ENCODE measurements at regions not wholly inside any gene's neighbourhood (a gene's known extent, or its start where the extent isn't known, plus 50 kb on each side); places are given as distances from the start of the nearest gene placed in this dataset.
A peak's percentile ranks its signal among the peaks of the same experiment; 100 is the strongest.

- Histone ChIP-seq H3K27ac (ENCODE audit: poor library complexity, severe bottlenecking) (no peak overlapping the region), H3K9me3 (ENCODE audit: severe bottlenecking) (no peaks in the 10 kb centered on the region), H3K4me1 (ENCODE audit: insufficient read depth, poor library complexity, severe bottlenecking) (no peaks in the 10 kb centered on the region), H3K4me3 (ENCODE audit: severe bottlenecking) (no peak overlapping the region), H3K36me3 (ENCODE audit: low read depth) (no peaks in the 10 kb centered on the region), H3K27me3 (ENCODE audit: insufficient read depth, poor library complexity, severe bottlenecking) (no peaks in the 10 kb centered on the region)
- DNase-seq (ENCODE audit: low spot score) (no peak), ATAC-seq (ENCODE audit: low read depth) (no peak)
- peak; percentile 50 for TF ChIP-seq CTCF (IDR thresholded peaks at IDR 0.05; ENCODE audit: poor library complexity, severe bottlenecking)
These were observed 85.6 kb downstream of the CD8B2 start for GRCh38 chr2:106572541-106573450.

GRCh38 chr2:106573773-106574172, 86.6 kb downstream of the CD8B2 start:
- Histone ChIP-seq H3K27me3 (ENCODE audit: insufficient read depth, poor library complexity, severe bottlenecking) (no peaks in the 10 kb centered on the region), H3K9me3 (ENCODE audit: severe bottlenecking) (no peaks in the 10 kb centered on the region)

GRCh38 chr2:106575955-106576354, 88.8 kb downstream of the CD8B2 start:
- TF ChIP-seq CTCF (IDR thresholded peaks at IDR 0.05; ENCODE audit: poor library complexity, severe bottlenecking): no peak
- no peaks in the 10 kb centered on the region for H3K9me3 ChIP-seq (ENCODE audit: severe bottlenecking)
- DNase-seq (ENCODE audit: low spot score) (no peak), ATAC-seq (ENCODE audit: low read depth) (peak; percentile 51; the same call in 2 of the 3 replicates)
- no peak overlapping the region for H3K27ac ChIP-seq (ENCODE audit: poor library complexity, severe bottlenecking)
- no peaks in the 10 kb centered on the region for H3K4me1 ChIP-seq (ENCODE audit: insufficient read depth, poor library complexity, severe bottlenecking)
- no peak overlapping the region for H3K4me3 ChIP-seq (ENCODE audit: severe bottlenecking)
- H3K27me3 ChIP-seq (ENCODE audit: insufficient read depth, poor library complexity, severe bottlenecking): no peaks in the 10 kb centered on the region
- no peaks in the 10 kb centered on the region for H3K36me3 ChIP-seq (ENCODE audit: low read depth)

More at GRCh38 chr2:106573773-106574172, 86.6 kb downstream of the CD8B2 start:
- H3K27ac ChIP-seq (ENCODE audit: poor library complexity, severe bottlenecking): no peak overlapping the region
- no peak for ATAC-seq (ENCODE audit: low read depth)
- no peak for DNase-seq (ENCODE audit: low spot score)
- H3K36me3 ChIP-seq (ENCODE audit: low read depth): no peaks in the 10 kb centered on the region
- no peak for TF ChIP-seq CTCF (IDR thresholded peaks at IDR 0.05; ENCODE audit: poor library complexity, severe bottlenecking)
- no peak overlapping the region for H3K4me3 ChIP-seq (ENCODE audit: severe bottlenecking)
- H3K4me1 ChIP-seq (ENCODE audit: insufficient read depth, poor library complexity, severe bottlenecking): no peaks in the 10 kb centered on the region

GRCh38 chr2:106577255-106577651, 90.1 kb downstream of the CD8B2 start:
- peaks cover 9% of the 10 kb centered on the region for H3K27me3 ChIP-seq (ENCODE audit: insufficient read depth, poor library complexity, severe bottlenecking)
- H3K27ac ChIP-seq (ENCODE audit: poor library complexity, severe bottlenecking): no peak overlapping the region
- H3K4me1 ChIP-seq (ENCODE audit: insufficient read depth, poor library complexity, severe bottlenecking): no peaks in the 10 kb centered on the region
- no peak for DNase-seq (ENCODE audit: low spot score)
- H3K36me3 ChIP-seq (ENCODE audit: low read depth): no peaks in the 10 kb centered on the region
- no peak for TF ChIP-seq CTCF (IDR thresholded peaks at IDR 0.05; ENCODE audit: poor library complexity, severe bottlenecking)
- H3K9me3 ChIP-seq (ENCODE audit: severe bottlenecking): no peaks in the 10 kb centered on the region
- no peak overlapping the region for H3K4me3 ChIP-seq (ENCODE audit: severe bottlenecking)
- ATAC-seq (ENCODE audit: low read depth): no peak

DNA sequence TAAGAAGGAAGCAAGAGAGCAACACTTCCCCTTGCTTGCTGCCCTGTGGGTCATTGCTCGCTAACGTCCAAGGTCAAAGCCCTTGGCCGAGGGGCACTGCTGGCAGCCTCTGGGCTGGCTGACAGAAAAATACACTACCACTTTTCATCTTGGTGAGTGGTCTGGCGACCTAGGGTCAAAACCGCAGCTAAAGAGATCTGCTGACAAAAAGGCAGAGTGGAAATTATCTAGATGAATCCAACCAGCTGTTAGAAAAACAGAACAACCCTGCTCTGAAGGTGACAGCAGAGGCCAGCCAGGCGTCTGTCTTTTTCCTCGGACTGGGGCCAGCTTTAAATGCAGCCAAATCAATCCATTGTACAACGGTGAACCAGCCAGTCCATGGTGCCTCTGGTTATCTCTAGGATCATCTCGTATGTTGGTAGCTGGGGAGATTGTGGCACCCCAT, 92.6 kb downstream of the CD8B2 start:
- no peaks in the 10 kb centered on the region for H3K9me3 ChIP-seq (ENCODE audit: severe bottlenecking)
- DNase-seq (ENCODE audit: low spot score) (no peak), ATAC-seq (ENCODE audit: low read depth) (no peak)
- no peak overlapping the region for H3K4me3 ChIP-seq (ENCODE audit: severe bottlenecking)
- no peaks in the 10 kb centered on the region for H3K36me3 ChIP-seq (ENCODE audit: low read depth)
- H3K27me3 ChIP-seq (ENCODE audit: insufficient read depth, poor library complexity, severe bottlenecking): peaks cover 22% of the 10 kb centered on the region
- H3K4me1 ChIP-seq (ENCODE audit: insufficient read depth, poor library complexity, severe bottlenecking): no peaks in the 10 kb centered on the region
- TF ChIP-seq CTCF (IDR thresholded peaks at IDR 0.05; ENCODE audit: poor library complexity, severe bottlenecking): no peak
- H3K27ac ChIP-seq (ENCODE audit: poor library complexity, severe bottlenecking): no peak overlapping the region

Measured in RWPE2 (cell line).